NCI-H510A (cell line): ENCODE measurements at regions not wholly inside any gene's neighbourhood (a gene's known extent, or its start where the extent isn't known, plus 50 kb on each side); places are given as distances from the start of the nearest gene placed in this dataset.
"Not testable (repeated sequence)": the region's sequence is repeated elsewhere in the genome, so short reads cannot be mapped to it uniquely, and the experiment has no call there.

ENCODE experiments used
- DNase-seq: peaks from one replicate; lab custom pipeline; 2025; lab: John Stamatoyannopoulos, UW

GRCh38 chr5:176018598-176018997 is 50.5 kb upstream of the THOC3 start:
- DNase-seq, result not testable (repeated sequence)

- not testable (repeated sequence) for DNase-seq
These were observed 52.7 kb upstream of the THOC3 start for GRCh38 chr5:176020852-176021251.

- DNase-seq, result not testable (repeated sequence)
These were observed 55.4 kb upstream of the THOC3 start for GRCh38 chr5:176023535-176023934.

- DNase-seq, result not testable (repeated sequence)
These were observed 61.3 kb upstream of the THOC3 start for GRCh38 chr5:176029445-176029844.

GRCh38 chr5:176030361-176031117 is 62.4 kb upstream of the THOC3 start:
- not testable (repeated sequence) for DNase-seq

- DNase-seq, result not testable (repeated sequence)
These were observed 63.0 kb upstream of the THOC3 start for GRCh38 chr5:176031118-176031510.

- DNase-seq, result not testable (repeated sequence)
These were observed 65.1 kb upstream of the THOC3 start for GRCh38 chr5:176033186-176033585.

- not testable (repeated sequence) for DNase-seq
These were observed 66.5 kb upstream of the THOC3 start for GRCh38 chr5:176034407-176035200.

GRCh38 chr5:176035201-176035530 is 67.1 kb upstream of the THOC3 start:
- DNase-seq, result not testable (repeated sequence)

GRCh38 chr5:176035816-176036308 is 67.7 kb upstream of the THOC3 start:
- DNase-seq, result not testable (repeated sequence)

- DNase-seq, result not testable (repeated sequence)
These were observed 68.3 kb upstream of the THOC3 start for GRCh38 chr5:176036391-176036790.

GRCh38 chr5:176037190-176037589 is 69.1 kb upstream of the THOC3 start:
- DNase-seq, result not testable (repeated sequence)

GRCh38 chr5:176040105-176040801 is 72.1 kb upstream of the THOC3 start:
- DNase-seq, result not testable (repeated sequence)

- not testable (repeated sequence) for DNase-seq
These were observed 73.3 kb upstream of the THOC3 start for GRCh38 chr5:176041248-176041994.

- DNase-seq, result not testable (repeated sequence)
These were observed 74.0 kb upstream of the THOC3 start for GRCh38 chr5:176042020-176042658.

GRCh38 chr5:176043252-176043829 is 75.2 kb upstream of the THOC3 start:
- DNase-seq, result not testable (repeated sequence)

GRCh38 chr5:176043986-176044385 is 75.9 kb upstream of the THOC3 start:
- not testable (repeated sequence) for DNase-seq

- DNase-seq, result not testable (repeated sequence)
These were observed 76.3 kb upstream of the THOC3 start for GRCh38 chr5:176044431-176044830.

GRCh38 chr5:176045442-176045841 is 77.3 kb upstream of the THOC3 start:
- DNase-seq, result not testable (repeated sequence)

- not testable (repeated sequence) for DNase-seq
These were observed 80.6 kb upstream of the THOC3 start for GRCh38 chr5:176048671-176049070.
